IMR-90 (cell line): ENCODE measurements at regions not wholly inside any gene's neighbourhood (a gene's known extent, or its start where the extent isn't known, plus 50 kb on each side); places are given as distances from the start of the nearest gene placed in this dataset.

ENCODE experiments used
- ATAC-seq: fragments of 200-7000 bp; cut with Tn5 transposase; 2 replicates; pipeline ENCODE4 v1.9.1; 2020; ENCODE audit warnings: low read depth, mild to moderate bottlenecking, moderate library complexity
- BruUV-seq: library from RNA; stranded (reverse); fragments of 400-500 nt; replicated peaks from 2 replicates; lab custom pipeline; 2021; lab: Mats Ljungman, UMichigan
- CTCF ChIA-PET: fragments of 300-600 bp; formaldehyde crosslinking; extraction: SDS; loops from one replicate; lab custom pipeline; 2021; ENCODE audit warnings: antibody characterized with exemption; lab: Yijun Ruan, JAX
- POLR2A ChIA-PET: fragments of 300-600 bp; sonication (Branson Sonifier 250); formaldehyde crosslinking; loops from one replicate; lab custom pipeline; 2022; ENCODE audit warnings: antibody characterized with exemption; ENCODE audit not compliant: unreplicated experiment; lab: Charles Lee
- DNase-seq: peaks from one replicate; pipeline ENCODE4 v3.0.0; 2013
- H2AFZ ChIP-seq: replicated peaks from 2 replicates; pipeline ENCODE3; 2013; ENCODE audit warnings: low read length, mild to moderate bottlenecking; ENCODE audit not compliant: poor library complexity
- H2AK5ac ChIP-seq: 2 replicates; pipeline ENCODE4 v1.6.1; 2013; ENCODE audit warnings: low read depth, low read length, inconsistent platforms
- H2AK9ac ChIP-seq: replicated peaks from 2 replicates; pipeline ENCODE3; 2013; ENCODE audit warnings: mild to moderate bottlenecking, low read depth, low read length, moderate library complexity; ENCODE audit not compliant: poor library complexity
- H2BK120ac ChIP-seq: 2 replicates; pipeline ENCODE4 v1.6.1; 2013; ENCODE audit warnings: low read depth, low read length, inconsistent platforms
- H2BK15ac ChIP-seq: 3 replicates; pipeline ENCODE4 v1.6.1; 2013; ENCODE audit warnings: low read depth, low read length, inconsistent platforms
- H2BK20ac ChIP-seq: 2 replicates; pipeline ENCODE4 v1.6.1; 2013; ENCODE audit warnings: low read depth, mild to moderate bottlenecking, inconsistent platforms, low read length, moderate library complexity
- H2BK5ac ChIP-seq: 2 replicates; pipeline ENCODE4 v1.6.1; 2013; ENCODE audit warnings: mild to moderate bottlenecking, low read depth, low read length, inconsistent platforms; ENCODE audit not compliant: poor library complexity, severe bottlenecking
- H3K14ac ChIP-seq: replicated peaks from 2 replicates; pipeline ENCODE4 v1.6.1; 2013; ENCODE audit warnings: low read depth, low read length, inconsistent platforms
- H3K18ac ChIP-seq: 2 replicates; pipeline ENCODE4 v1.6.1; 2013; ENCODE audit warnings: low read depth, low read length, control low read depth
- H3K23ac ChIP-seq: 2 replicates; pipeline ENCODE4 v1.6.1; 2013; ENCODE audit warnings: low read depth, low read length, inconsistent platforms
- H3K27ac ChIP-seq: 2 replicates; pipeline ENCODE4 v1.5.1; 2013; ENCODE audit warnings: mild to moderate bottlenecking, control low read depth, low read length; ENCODE audit not compliant: insufficient read depth
- H3K27me3 ChIP-seq: 2 replicates; pipeline ENCODE4 v1.6.1; 2013; ENCODE audit warnings: low read length; ENCODE audit not compliant: control insufficient read depth, insufficient read depth
- H3K36me3 ChIP-seq: 2 replicates; pipeline ENCODE4 v1.6.1; 2013; ENCODE audit warnings: low read length, mixed read lengths; ENCODE audit not compliant: control insufficient read depth, insufficient read depth
- H3K4ac ChIP-seq: 2 replicates; pipeline ENCODE4 v1.6.1; 2013; ENCODE audit warnings: low read depth, low read length, inconsistent platforms
- H3K4me1 ChIP-seq: 2 replicates; pipeline ENCODE4 v1.6.1; 2013; ENCODE audit warnings: low read length, mixed read lengths; ENCODE audit not compliant: control insufficient read depth, insufficient read depth
- H3K4me2 ChIP-seq: 2 replicates; pipeline ENCODE4 v1.6.1; 2013; ENCODE audit warnings: low read depth, mild to moderate bottlenecking, control low read depth, low read length, moderate library complexity
- H3K4me3 ChIP-seq: 2 replicates; pipeline ENCODE4 v1.5.1; 2013; ENCODE audit warnings: low read depth, mild to moderate bottlenecking, control low read depth, low read length, moderate library complexity; ENCODE audit not compliant: insufficient read depth
- H3K56ac ChIP-seq: 2 replicates; pipeline ENCODE4 v1.6.1; 2013; ENCODE audit warnings: low read length, inconsistent platforms; ENCODE audit not compliant: insufficient read depth; ENCODE audit errors: extremely low read depth
- H3K79me1 ChIP-seq, 2 experiments: 2 replicates each; pipeline ENCODE4 v1.6.1; 2013; ENCODE audit warnings: low read length in 2 of 2, inconsistent platforms in 1 of 2, low read depth in 1 of 2
- H3K9ac ChIP-seq: 2 replicates; pipeline ENCODE4 v1.6.1; 2013; ENCODE audit warnings: low read depth, low read length, control low read depth
- H3K9me1 ChIP-seq: 2 replicates; pipeline ENCODE4 v1.6.1; 2013; ENCODE audit warnings: low read length, inconsistent platforms; ENCODE audit not compliant: insufficient read depth
- H3K9me3 ChIP-seq: 2 replicates; pipeline ENCODE4 v1.6.1; 2013; ENCODE audit warnings: low read length; ENCODE audit not compliant: control insufficient read depth, insufficient read depth
- H4K20me1 ChIP-seq: 2 replicates; pipeline ENCODE4 v1.6.1; 2013; ENCODE audit warnings: low read length, inconsistent platforms; ENCODE audit not compliant: insufficient read depth
- H4K5ac ChIP-seq: 2 replicates; pipeline ENCODE4 v1.6.1; 2013; ENCODE audit warnings: mild to moderate bottlenecking, low read depth, low read length, control low read depth
- H4K8ac ChIP-seq, 2 experiments: 2 replicates each; pipeline ENCODE4 v1.6.1; 2013; ENCODE audit warnings: low read depth in 2 of 2, low read length in 2 of 2, control low read depth in 1 of 2, inconsistent platforms in 1 of 2
- H4K91ac ChIP-seq: 2 replicates; pipeline ENCODE4 v1.6.1; 2013; ENCODE audit warnings: low read depth, low read length, inconsistent platforms; ENCODE audit not compliant: insufficient read depth
- CEBPB ChIP-seq: IDR thresholded peaks from 2 replicates; pipeline ENCODE4 v1.6.1; 2012; ENCODE audit warnings: low read depth, low read length, improper control_type of control experiment
- CHD1 ChIP-seq: IDR thresholded peaks from 2 replicates; pipeline ENCODE4 v1.6.1; 2012; ENCODE audit warnings: low read depth, low read length, improper control_type of control experiment
- CTCF ChIP-seq: conservative IDR thresholded peaks from 2 replicates; pipeline ENCODE4 v1.5.1; 2012; ENCODE audit warnings: mild to moderate bottlenecking, low read depth, low read length, improper control_type of control experiment
- ELK1 ChIP-seq: fragments of 150-350 bp; IDR thresholded peaks from 2 replicates; pipeline ENCODE4 v1.6.1; 2016; ENCODE audit warnings: low read depth, mild to moderate bottlenecking, low read length, moderate library complexity, borderline replicate concordance
- FOS ChIP-seq: fragments of 150-350 bp; IDR thresholded peaks from 2 replicates; pipeline ENCODE4 v1.6.1; 2016; ENCODE audit warnings: low read depth, low read length
- MAFK ChIP-seq: IDR thresholded peaks from 2 replicates; pipeline ENCODE4 v1.6.1; 2012; ENCODE audit warnings: low read depth, low read length, improper control_type of control experiment
- MAZ ChIP-seq: IDR thresholded peaks from 2 replicates; pipeline ENCODE4 v1.6.1; 2012; ENCODE audit warnings: low read depth, mild to moderate bottlenecking, low read length, improper control_type of control experiment, moderate library complexity, borderline replicate concordance
- MXI1 ChIP-seq: IDR thresholded peaks from 2 replicates; pipeline ENCODE4 v1.6.1; 2012; ENCODE audit warnings: low read depth, mild to moderate bottlenecking, low read length, moderate library complexity, borderline replicate concordance
- NFE2L2 ChIP-seq: fragments of 150-350 bp; IDR thresholded peaks from 2 replicates; pipeline ENCODE4 v1.6.1; 2016; ENCODE audit warnings: low read depth, mild to moderate bottlenecking, low read length
- POLR2A ChIP-seq: IDR thresholded peaks from 2 replicates; pipeline ENCODE4 v1.6.1; 2012; ENCODE audit warnings: mild to moderate bottlenecking, low read depth, low read length
- RAD21 ChIP-seq: IDR thresholded peaks from 2 replicates; pipeline ENCODE4 v1.6.1; 2012; ENCODE audit warnings: low read length, improper control_type of control experiment
- RCOR1 ChIP-seq: IDR thresholded peaks from 2 replicates; pipeline ENCODE4 v1.6.1; 2012; ENCODE audit warnings: mild to moderate bottlenecking, low read length, improper control_type of control experiment; ENCODE audit not compliant: insufficient replicate concordance
- RFX5 ChIP-seq: IDR thresholded peaks from 2 replicates; pipeline ENCODE4 v1.8.0; 2012; ENCODE audit warnings: low read depth, mild to moderate bottlenecking, low read length, moderate library complexity
- SMC3 ChIP-seq: fragments of 150-350 bp; IDR thresholded peaks from 2 replicates; pipeline ENCODE4 v1.6.1; 2016; ENCODE audit warnings: low read depth, mild to moderate bottlenecking, antibody characterized with exemption, low read length, moderate library complexity
- USF2 ChIP-seq: fragments of 150-350 bp; IDR thresholded peaks from 2 replicates; pipeline ENCODE4 v1.6.1; 2017; ENCODE audit warnings: mild to moderate bottlenecking, antibody characterized with exemption, low read length, low read depth
- WGBS, 2 experiments: methylation state at CpG; one replicate each; pipeline versions ENCODE4 v1.1.5 to v1.1.7; 2013; ENCODE audit warnings: missing lambda C conversion rate in 2 of 2; ENCODE audit not compliant: insufficient read length in 1 of 2; ENCODE audit errors: extremely low coverage in 2 of 2; 5-methylcytosine and 5-hydroxymethylcytosine counted together
- dilution Hi-C: fragments of 300-500 bp; cut with HindIII; formaldehyde crosslinking; loops from one replicate; pipeline ENCODE4 v1.14.3; 2018; ENCODE audit warnings: low sequenced_read_pairs; ENCODE audit not compliant: unreplicated experiment
- in situ Hi-C: fragments of 300-500 bp; cut with MboI; formaldehyde crosslinking; loops from 3 replicates; pipeline ENCODE4 v1.14.3; 2019; ENCODE audit warnings: low sequenced_read_pairs, inconsistent platforms, mixed read lengths
- intact Hi-C: fragments of 100-400 bp; cut with micrococcal nuclease; formaldehyde crosslinking; loops from 2 replicates; pipeline ENCODE4 v1.10.0; 2022

GRCh38 chr2:37779611-37780386 lies 108.4 kb upstream of the CDC42EP3 start:
- Histone ChIP-seq H2BK5ac (peak overlapping the region; percentile 98), H3K79me1 (peaks cover 14 to 55% of the 10 kb centered on the region in 2 experiments; a peak in 3 of 4 replicates), H3K4me1 (peaks cover 72% of the 10 kb centered on the region), H2BK20ac (peak overlapping the region; percentile 99), H2AFZ (peak overlapping the region; percentile 33), H3K27me3 (no peaks in the 10 kb centered on the region), H3K56ac (peak overlapping the region; percentile 89; the same call in 1 of the 2 replicates), H3K18ac (peak overlapping the region; percentile 89), H2AK9ac (peak overlapping the region; percentile 89), H2BK15ac (peak overlapping the region; percentile 57), H4K8ac (peak overlapping the region; percentile 44 to 93), H4K91ac (peak overlapping the region; percentile 99), H4K20me1 (no peaks in the 10 kb centered on the region), H3K36me3 (no peaks in the 10 kb centered on the region), H4K5ac (peak overlapping the region; percentile 93), H2AK5ac (peak overlapping the region; percentile 98), H3K4me3 (no peak overlapping the region), H3K4me2 (no peak overlapping the region), H2BK120ac (peak overlapping the region; percentile 100), H3K4ac (peak overlapping the region; percentile 99), H3K9me3 (no peaks in the 10 kb centered on the region), H3K14ac (peak overlapping the region; percentile 56), H3K9ac (peak overlapping the region; percentile 24; the same call in 1 of the 2 replicates), H3K27ac (peak overlapping the region; percentile 81), H3K9me1 (peaks cover 41% of the 10 kb centered on the region), H3K23ac (peak overlapping the region; percentile 83)
- no CpG with 5 or more reads among the region's 2 CpGs for WGBS, 2 experiments
- in situ Hi-C loops: no loop called here
- ChIA-PET POLR2A (interaction anchor here (0.5 to 1.5 kb wide), 3 partner anchors 16 to 126 kb away, joined by 4 to 7 read pairs (median 6); no protein-coding TSS in a partner anchor), CTCF (no interaction called here)
- intact Hi-C loops: loop anchor here (2.0 kb wide), 1 partner anchor 49 kb away; no protein-coding TSS in a partner anchor
- DNase-seq (no peak), ATAC-seq (no peak)
- BruUV-seq: no TSS peak
- dilution Hi-C loops: no loop called here
- TF ChIP-seq MAZ (no peak), USF2 (no peak), ELK1 (no peak), CTCF (no peak), CEBPB (no peak), RCOR1 (no peak), CHD1 (no peak), MXI1 (no peak), RFX5 (no peak), MAFK (no peak), RAD21 (no peak), NFE2L2 (no peak), FOS (no peak), POLR2A (no peak), SMC3 (no peak)
